ENCODE measurements at regions not wholly inside any gene's neighbourhood (a gene's known extent, or its start where the extent isn't known, plus 50 kb on each side); places are given as distances from the start of the nearest gene placed in this dataset.

DNA sequence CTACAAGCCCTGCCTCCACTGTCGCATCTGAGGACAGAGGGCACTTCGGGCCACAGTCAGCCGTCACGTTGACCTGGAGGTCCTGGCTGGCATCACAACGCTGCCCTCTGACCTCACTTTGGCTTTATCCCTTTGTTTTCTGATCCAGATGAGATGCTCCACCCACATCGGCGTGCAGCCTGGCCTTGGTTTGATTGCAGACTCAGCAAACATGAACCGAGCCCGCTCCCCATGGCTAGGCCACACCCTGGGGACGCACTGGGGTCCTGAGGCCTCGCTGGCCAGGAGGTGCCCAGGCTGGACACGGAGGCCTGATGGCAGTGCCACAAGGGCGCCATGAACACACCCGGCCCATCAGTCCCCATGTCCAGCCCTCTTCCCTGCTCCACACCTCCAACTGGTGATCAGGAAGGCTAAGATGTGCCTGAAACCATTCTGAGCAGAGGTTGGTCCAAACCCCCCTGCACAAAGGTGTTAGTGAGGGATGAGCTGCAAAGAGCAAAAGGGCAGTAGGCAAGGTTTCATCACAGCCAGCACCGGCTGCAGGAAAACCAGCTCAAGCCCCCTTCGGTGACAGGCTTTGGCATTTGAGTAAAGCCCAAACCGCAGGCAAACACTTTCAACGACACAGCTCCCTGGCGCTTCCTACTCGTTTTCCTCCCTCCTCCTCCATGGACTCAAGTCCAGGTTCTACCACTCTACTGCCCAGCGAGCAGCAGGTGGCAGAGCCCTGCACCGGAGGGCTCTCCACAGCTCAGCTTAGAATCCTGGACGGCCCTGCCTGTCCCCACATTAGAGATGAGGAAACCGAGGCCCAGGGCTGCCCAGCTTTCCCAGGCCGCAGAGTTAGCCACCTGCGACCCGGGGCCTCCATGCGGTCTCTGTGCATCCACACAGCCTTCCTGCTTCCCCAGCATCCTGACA is 165.8 kb downstream of the NUP210 start:
- no peak for DNase-seq
- Histone ChIP-seq H3K27me3 (no peaks in the 10 kb centered on the region), H3K36me3 (no peaks in the 10 kb centered on the region), H3K4me1 (no peaks in the 10 kb centered on the region), H3K9me3 (no peaks in the 10 kb centered on the region), H3K4me3 (no peak overlapping the region), H3K27ac (no peak overlapping the region)
- ATAC-seq, result no peak
- WGBS, 2 donors, result 75 to 82% methylated on average over 28 of the region's 28 CpGs
- intact Hi-C loops (cut with DNase I), result no loop called here
- no peak for FAIRE-seq
- TF ChIP-seq, protein P1, sequence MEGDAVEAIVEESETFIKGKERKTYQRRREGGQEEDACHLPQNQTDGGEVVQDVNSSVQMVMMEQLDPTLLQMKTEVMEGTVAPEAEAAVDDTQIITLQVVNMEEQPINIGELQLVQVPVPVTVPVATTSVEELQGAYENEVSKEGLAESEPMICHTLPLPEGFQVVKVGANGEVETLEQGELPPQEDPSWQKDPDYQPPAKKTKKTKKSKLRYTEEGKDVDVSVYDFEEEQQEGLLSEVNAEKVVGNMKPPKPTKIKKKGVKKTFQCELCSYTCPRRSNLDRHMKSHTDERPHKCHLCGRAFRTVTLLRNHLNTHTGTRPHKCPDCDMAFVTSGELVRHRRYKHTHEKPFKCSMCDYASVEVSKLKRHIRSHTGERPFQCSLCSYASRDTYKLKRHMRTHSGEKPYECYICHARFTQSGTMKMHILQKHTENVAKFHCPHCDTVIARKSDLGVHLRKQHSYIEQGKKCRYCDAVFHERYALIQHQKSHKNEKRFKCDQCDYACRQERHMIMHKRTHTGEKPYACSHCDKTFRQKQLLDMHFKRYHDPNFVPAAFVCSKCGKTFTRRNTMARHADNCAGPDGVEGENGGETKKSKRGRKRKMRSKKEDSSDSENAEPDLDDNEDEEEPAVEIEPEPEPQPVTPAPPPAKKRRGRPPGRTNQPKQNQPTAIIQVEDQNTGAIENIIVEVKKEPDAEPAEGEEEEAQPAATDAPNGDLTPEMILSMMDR (IDR thresholded peaks at IDR 0.05), result no peak

DNA sequence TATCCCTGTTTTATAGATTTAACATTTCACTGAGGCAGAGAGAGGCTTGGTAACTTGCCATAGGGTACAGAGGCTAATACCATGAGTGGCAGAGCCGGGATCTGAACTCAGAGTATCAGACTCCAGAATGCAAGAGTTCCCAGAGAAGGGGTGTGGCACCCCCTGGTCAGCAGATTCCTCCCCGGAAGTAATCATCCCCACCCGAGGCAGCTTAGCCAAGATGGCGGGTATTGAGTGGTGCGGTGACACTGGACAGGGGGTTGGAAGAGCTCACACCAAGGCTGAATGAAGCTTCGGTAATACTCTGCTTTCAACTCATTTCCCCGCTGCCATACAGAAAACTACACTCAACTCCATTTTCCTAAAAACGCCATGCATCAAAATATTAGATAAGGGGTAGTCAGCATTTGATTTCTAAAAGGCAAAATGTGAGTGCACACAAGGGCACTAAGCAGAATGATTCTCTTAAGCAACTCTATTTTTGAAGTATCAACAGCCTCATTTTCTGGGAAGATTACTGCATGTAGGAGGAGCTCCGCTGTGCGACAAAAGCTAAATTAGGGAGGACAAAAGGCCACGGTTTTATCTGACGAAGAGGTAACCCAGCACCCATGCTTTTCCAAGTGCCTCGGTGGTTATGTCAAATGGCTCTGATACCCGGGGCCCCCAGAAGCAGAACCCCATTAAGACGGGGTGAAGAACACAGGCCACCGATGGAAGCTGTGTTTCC is 166.7 kb downstream of the NUP210 start:
- intact Hi-C loops (cut with DNase I), result no loop called here
- 89 to 90% methylated on average over 16 of the region's 16 CpGs for WGBS, 2 donors
- no peaks in the 10 kb centered on the region for H3K27me3 ChIP-seq

DNA sequence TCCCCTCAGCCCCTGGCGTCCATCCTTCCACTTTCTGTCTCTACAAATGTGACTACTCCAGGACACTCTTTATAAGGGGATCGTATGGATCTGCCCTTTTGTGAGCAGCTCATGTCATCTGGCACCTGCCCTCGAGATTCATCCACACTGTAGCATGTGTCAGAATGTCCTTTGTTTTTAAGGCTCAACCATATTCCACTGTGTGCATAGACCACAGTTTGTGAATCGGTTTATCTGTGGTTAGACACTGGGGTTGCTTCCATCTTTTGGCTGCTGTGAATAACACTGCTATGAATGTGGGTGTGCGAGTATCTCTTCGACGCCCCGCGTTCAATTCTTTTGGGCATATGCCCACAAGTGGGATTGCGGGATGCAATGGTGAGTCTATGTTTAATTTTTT is 167.9 kb downstream of the NUP210 start:
- intact Hi-C loops (cut with DNase I), result no loop called here
- Histone ChIP-seq H3K36me3 (no peaks in the 10 kb centered on the region), H3K27me3 (no peaks in the 10 kb centered on the region), H3K4me1 (no peaks in the 10 kb centered on the region), H3K9me3 (no peaks in the 10 kb centered on the region), H3K27ac (no peak overlapping the region), H3K4me3 (no peak overlapping the region)
- FAIRE-seq (no peak), ATAC-seq (no peak), DNase-seq (no peak)
- WGBS, 2 donors, result 91 to 93% methylated on average over 10 of the region's 10 CpGs
- TF ChIP-seq, protein P1 (IDR thresholded peaks at IDR 0.05), result no peak

More for the DNA sequence above, 166.7 kb downstream of the NUP210 start:
- no peaks in the 10 kb centered on the region for H3K36me3 ChIP-seq
- TF ChIP-seq, protein P1 (IDR thresholded peaks at IDR 0.05), result no peak
- H3K27ac ChIP-seq, result no peak overlapping the region
- no peaks in the 10 kb centered on the region for H3K4me1 ChIP-seq
- H3K9me3 ChIP-seq, result no peaks in the 10 kb centered on the region
- DNase-seq, result no peak
- no peak for ATAC-seq
- no peak for FAIRE-seq
- no peak overlapping the region for H3K4me3 ChIP-seq

DNA sequence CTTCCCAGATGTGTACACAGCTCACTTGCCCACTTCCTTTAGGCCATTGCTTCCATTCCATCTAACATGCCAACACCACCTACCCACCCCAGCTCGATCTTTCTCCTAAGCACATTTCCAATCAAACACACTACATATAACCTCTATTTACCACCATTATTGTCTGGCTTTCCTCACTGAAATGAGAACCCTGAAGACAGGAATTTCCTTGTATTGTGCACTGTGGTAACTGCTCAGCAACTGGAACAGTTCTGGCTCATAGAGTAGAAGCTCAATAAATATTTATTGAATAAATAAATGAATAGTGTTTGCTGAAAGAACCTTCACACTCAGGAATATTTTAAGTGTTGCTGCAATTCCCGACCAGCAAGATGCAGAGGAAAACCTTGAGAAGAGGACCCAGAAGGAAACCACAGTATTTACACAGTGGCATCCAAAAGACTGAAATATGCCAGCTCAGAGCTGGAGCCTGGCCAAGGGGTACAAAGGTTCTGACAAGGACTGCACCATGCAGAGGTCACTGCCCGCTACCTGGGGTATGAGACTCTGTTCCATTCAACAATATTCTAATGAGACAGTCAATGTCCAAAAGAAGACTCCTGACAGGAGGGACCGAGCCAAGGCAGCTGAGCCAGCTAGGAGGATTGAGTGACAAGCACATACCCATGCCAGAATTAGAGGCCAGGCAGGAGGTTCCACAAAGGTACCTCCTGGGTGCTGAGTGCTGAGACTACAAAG is 168.8 kb downstream of the NUP210 start:
- ATAC-seq, result no peak
- H3K36me3 ChIP-seq, result no peaks in the 10 kb centered on the region
- intact Hi-C loops (cut with DNase I), result no loop called here
- DNase-seq, result no peak
- no peak for FAIRE-seq
- H3K27me3 ChIP-seq, result no peaks in the 10 kb centered on the region
- no peaks in the 10 kb centered on the region for H3K4me1 ChIP-seq
- 54 to 63% methylated on average over 4 of the region's 4 CpGs for WGBS, 2 donors
- H3K4me3 ChIP-seq, result no peak overlapping the region
- H3K27ac ChIP-seq, result no peak overlapping the region
- no peaks in the 10 kb centered on the region for H3K9me3 ChIP-seq
- TF ChIP-seq, protein P1 (IDR thresholded peaks at IDR 0.05), result no peak
